Jurkat, Clone E6-1 (cell line): ENCODE measurements at regions not wholly inside any gene's neighbourhood (a gene's known extent, or its start where the extent isn't known, plus 50 kb on each side); places are given as distances from the start of the nearest gene placed in this dataset.
"Not testable (repeated sequence)": the region's sequence is repeated elsewhere in the genome, so short reads cannot be mapped to it uniquely, and the experiment has no call there.

Experiments
- DNase-seq: peaks from one replicate; pipeline ENCODE4 v3.0.0-alpha.2; 2011; ENCODE audit warnings: low read depth, low spot score
- H3K4me3 ChIP-seq: 2 replicates; pipeline ENCODE4 v1.5.1; 2011; ENCODE audit warnings: mild to moderate bottlenecking, low read length, control low read depth, moderate library complexity

DNA sequence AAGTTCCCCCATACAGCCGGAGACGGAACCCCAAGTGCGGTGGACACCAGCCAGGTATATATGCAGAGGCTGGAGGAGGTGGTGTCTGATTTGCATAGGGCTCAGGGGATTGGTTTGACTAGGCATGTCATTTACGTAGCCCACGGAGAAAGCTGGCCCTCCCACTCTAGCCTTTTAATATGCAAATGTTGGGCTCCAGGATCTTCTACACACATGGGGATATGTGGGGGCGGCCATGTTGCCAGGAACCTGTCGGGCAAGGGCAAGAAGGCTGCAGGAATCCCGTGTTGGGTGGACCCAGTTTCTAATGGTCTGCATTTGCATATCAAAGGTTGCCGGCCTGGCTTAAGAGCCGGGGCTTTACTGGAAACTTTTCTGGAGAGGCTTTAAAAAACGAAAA, 57.4 kb downstream of the FTHL17 start:
- not testable (repeated sequence) for DNase-seq

DNA sequence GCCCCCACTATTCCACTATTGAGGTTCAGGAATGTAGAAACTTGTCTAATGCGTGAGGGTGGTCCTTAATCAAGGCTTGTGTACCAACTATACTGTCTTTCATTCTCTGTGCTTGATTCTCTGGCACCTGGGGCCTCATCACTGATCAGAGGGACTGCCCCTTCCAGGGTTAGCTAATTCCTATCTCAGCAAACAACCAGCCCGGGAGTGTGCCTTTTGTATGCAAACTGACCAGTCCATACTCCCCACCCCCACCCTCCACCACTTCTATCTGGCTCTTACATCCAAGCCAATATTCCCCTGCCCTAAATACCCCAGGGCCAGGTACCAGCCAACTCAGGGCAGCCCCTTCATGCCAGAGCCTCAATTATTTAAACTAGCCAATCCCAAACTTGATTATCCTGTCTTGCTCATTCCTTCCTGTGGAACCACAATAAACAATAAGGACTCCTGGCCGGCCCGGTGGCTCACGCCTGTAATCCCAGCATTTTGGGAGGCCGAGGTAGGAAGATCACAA, 59.3 kb downstream of the FTHL17 start:
- DNase-seq, result no peak
- H3K4me3 ChIP-seq, result no peak overlapping the region

More for the DNA sequence above, 57.4 kb downstream of the FTHL17 start:
- H3K4me3 ChIP-seq, result not testable (repeated sequence)

DNA sequence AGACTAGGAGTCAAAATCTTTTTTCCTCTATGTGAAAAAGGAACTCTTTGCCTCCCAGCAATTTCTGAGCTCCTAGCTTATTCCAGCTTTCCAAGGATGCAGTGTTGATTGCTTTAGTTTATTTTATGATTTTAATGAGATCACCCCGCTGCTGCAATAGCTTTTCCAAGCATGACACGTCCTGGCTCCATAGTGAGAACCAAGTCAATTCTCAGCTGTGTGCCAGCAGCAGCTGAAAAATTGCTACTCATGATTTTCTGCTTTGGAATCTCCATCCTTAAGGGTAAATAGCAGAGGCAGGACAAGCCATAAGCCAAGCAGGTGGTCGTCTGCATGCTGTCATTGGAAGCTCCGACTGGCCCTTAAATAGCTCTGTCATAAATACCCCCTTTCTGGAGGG, 64.5 kb downstream of the FTHL17 start:
- H3K4me3 ChIP-seq, result no peak overlapping the region
- DNase-seq, result no peak

DNA sequence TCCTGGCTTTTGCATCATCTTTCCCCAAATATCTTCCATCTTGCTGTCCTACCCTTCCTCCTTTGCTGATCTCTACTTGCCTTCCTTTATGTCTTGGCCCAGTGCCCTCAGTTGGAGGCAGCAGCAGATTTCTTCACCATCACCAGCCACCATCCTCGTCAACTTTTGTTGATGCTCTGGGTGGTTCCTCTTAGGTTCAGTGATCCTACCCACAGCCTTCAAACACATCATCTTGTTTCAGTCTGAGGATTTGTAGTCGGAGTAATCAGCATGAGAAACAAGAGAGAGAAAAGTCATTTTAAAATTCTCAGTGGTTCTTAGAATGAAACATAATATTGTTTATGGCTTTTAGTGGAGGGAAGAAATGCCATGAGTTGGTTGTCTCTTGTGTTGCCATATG, 65.8 kb downstream of the FTHL17 start:
- DNase-seq, result no peak
- H3K4me3 ChIP-seq, result no peak overlapping the region

DNA sequence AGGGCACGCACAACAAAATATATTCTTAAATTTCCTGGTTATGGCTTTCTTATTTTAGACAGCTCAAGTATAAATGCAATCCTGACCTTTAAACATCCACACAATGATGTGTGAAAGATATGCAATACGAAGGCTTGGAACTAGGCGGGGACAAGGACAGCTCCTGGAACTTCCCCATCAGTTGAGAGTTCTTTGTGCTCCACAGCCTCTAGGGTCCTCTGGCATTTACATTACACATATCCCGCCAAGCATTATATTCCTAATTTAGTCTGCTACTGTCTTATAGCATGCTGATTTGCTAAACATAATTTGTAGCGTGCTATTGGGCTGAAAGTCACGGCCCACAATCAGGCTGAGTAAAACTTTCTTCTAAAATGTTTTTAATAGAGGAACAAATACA, 74.4 kb downstream of the FTHL17 start:
- H3K4me3 ChIP-seq, result no peak overlapping the region
- no peak for DNase-seq

DNA sequence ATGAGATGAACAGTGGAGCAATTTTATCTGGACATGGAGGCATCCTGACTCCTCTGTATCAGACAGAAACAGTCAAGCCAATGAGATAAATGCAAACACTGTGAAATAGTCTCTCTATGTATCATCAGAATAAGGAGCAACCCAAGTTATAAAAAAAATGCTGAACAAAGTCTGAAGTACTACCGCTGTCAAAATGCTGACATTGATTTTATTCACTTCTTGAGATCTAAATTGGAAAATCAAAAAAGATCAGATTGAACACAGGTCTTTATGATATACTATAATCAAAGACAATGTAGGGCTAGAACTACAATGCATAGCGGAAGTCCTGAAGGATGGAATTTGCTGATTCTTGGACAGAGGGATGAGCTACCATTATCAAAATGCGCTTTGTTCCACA, 76.1 kb downstream of the FTHL17 start:
- DNase-seq, result no peak
- no peak overlapping the region for H3K4me3 ChIP-seq

DNA sequence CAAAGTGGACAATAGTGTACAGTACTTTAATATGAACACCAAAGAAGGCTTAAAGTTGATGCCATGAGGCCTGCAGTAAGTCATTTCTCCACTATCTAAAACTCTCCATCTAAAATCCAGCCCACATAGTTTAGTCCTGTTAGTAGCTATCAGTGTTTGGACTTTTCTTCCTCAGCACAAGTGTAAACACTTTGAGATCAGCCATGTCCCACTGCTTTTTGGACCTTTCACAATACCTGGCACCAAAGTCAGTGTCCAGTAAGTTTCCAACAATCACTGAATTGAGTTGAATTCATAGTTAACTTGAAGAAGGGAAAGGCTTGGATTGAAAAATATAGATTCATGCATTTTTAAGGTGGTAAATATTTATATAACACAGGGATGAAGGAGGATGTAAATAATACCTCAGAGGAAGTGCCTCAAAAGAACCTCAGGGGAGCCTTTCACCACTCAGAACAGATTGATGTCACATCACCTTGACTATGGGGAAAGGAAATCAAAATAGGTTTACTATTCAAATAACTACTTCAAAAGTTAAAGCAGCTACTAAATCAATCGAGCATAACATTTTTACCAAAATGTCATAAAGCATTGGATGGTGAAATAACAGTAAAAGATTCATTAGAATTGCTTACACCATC, 76.7 kb downstream of the FTHL17 start:
- H3K4me3 ChIP-seq, result no peak overlapping the region
- no peak for DNase-seq

DNA sequence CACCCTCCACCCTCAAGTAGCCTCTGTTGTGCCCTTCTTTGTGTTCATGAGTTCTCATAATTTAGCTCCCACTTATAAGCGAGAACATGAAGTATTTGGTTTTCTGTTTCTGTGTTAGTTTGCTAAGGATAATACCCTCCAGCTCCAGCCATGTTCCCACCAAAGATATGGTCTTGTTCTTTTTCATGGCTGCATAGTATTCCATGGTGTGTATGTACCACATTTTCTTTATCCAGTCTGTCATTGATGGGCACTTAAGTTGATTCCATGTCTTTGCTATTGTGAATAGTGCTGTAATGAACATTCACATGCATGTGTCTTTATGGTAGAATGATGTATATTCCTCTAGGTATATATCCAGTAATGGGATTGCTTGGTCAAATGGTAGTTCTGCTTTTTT, 77.8 kb downstream of the FTHL17 start:
- not testable (repeated sequence) for DNase-seq, H3K4me3 ChIP-seq

DNA sequence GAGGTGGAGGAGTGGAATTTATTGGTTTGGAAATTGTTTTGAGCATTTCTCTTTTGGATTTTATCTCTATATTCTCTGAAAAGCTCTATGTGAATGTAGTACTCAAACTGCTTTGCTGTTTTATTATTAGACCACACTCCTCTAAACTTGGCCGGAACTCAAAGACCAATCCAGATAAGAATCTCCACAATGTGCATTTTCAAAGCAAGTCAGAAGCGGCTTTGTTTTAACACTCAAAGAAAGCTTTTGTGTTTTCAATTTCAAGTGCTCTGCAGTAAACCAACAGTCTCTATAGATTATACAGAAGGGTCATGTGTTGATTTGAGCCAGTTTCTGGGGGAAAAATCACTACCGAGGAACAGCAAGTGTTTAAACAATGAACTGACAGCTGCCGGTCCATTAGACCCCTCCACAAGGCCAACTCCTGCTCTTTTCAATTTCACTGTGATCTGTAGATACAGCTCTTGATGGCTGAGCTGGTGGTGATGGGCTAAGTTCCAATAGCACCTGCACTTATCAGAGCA, 79.4 kb downstream of the FTHL17 start:
- DNase-seq, result no peak
- no peak overlapping the region for H3K4me3 ChIP-seq

DNA sequence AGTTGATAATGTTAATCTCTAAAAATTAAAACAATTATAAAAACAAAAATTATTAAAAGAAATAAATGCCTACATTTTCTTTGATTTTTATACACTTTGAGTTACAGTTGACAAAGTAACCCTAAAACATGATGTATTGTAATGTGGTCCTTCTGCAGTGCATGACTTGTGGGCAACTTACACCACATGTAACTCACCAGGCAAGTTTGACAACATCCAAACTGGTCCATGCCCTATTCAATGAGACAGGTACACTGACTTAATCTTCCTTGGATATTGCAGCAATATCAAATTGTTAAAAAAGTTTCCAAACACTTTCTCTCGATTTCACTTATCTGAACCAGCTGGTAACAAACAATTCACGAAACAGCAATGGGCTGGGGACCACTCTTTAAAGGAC, 81.5 kb downstream of the FTHL17 start:
- no peak for DNase-seq

DNA sequence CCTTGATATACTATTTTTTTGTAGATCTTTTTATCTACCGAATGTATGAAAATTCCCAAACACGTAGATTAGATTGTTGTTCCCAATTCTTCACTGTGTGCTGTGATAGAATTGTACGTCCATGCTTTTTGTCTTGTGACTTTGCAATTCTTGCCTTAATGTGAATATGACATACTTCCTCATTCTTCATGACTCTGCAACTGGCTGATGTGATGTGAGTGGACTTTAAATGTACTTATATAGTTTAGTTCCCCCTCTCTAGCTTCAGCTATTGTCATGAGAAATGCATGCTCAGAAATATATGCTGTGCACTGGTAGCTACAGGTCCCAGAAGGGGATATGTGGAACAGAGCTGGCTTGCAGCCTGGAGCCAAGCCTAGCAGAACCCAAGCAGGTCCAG, 89.4 kb downstream of the FTHL17 start:
- H3K4me3 ChIP-seq, result no peak overlapping the region
- DNase-seq, result no peak

More for the DNA sequence above, 81.5 kb downstream of the FTHL17 start:
- H3K4me3 ChIP-seq, result no peak overlapping the region

DNA sequence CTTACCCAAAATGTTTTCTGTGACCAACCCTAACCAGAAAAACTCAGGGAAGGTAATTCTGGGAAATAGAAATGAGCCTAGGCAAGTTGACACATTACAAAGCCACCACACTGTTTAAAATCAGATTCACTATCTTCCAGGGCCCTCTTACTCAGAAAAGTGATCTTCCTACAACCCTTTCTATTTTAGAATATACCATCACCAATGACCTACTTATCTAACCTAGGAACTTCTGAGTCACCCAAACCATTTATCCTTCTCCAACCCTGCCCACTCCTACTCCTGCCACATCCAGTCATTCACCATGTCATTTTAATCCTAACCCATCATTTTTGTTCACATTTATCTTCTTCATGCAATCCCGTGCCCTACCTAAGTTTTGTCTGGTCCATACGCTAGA, 89.9 kb downstream of the FTHL17 start:
- H3K4me3 ChIP-seq, result no peak overlapping the region
- no peak for DNase-seq

DNA sequence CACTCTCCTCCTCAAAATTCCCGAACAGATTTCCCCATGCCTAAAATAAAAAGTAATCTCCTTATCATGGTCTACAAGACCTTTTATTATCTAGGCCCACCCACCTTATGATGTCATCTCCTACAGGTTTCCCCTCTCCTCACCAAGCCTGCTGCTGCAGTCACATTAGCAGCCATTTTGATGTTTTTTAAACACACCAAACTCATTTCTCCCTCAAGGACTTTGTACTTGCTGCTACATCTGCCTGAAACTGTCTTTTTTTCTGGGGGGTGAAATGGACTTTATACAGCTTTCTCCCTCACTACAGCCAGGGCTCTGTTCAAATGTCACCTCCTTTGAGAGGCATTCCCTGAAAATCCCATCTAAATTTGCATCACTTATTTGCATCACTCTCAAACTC, 90.2 kb upstream of the TAB3 start:
- DNase-seq, result no peak
- no peak overlapping the region for H3K4me3 ChIP-seq

DNA sequence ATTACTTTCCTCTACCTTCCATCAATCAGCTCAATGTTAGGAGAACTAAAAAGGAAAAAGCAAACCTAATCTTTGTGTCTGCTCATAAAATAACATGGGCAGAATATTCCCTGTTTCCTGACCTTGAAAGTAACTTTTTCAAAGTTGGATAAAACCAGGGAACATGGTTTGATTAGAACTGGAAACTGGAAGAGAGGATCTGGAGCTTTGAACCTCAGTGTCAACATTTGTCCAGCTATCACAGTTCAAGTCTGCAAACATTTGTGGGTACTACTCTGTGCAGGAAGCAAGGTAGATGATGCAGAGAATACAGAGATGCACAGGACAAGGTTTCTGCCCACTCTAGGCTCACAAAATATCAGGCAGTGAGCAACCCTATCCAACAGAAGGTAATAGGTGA, 86.4 kb upstream of the TAB3 start:
- DNase-seq, result no peak
- no peak overlapping the region for H3K4me3 ChIP-seq

DNA sequence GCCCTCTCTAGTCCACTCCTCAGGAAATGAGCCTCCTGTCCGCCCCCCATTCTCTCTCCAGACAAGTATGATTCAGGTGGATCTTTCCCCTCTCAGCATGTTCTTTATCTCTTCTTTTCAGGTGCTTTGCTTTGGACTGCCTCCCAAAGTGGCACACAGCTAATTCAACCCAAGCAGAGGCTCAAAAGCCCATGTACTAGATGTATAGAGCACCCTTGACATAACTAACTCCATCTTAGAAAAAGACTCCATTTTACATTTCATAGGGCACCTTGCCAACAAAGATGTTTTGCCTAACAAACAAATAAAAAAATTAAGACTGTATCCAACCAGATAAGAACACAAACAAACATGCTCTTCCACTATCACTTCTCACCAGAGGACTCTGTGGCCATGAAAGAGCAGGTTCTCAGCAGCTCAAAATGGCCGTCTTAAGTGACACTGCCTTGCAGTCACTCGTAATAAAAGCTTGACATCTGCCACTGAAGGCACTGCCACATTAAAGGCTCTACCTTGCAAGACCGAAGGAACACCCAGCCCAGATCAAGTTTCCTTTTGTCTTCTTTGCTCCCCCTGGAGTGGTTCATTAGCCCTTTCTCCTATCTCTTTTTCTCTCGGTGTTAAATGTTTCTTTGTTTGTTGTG, 84.9 kb upstream of the TAB3 start:
- no peak overlapping the region for H3K4me3 ChIP-seq
- DNase-seq, result peak; percentile 55

DNA sequence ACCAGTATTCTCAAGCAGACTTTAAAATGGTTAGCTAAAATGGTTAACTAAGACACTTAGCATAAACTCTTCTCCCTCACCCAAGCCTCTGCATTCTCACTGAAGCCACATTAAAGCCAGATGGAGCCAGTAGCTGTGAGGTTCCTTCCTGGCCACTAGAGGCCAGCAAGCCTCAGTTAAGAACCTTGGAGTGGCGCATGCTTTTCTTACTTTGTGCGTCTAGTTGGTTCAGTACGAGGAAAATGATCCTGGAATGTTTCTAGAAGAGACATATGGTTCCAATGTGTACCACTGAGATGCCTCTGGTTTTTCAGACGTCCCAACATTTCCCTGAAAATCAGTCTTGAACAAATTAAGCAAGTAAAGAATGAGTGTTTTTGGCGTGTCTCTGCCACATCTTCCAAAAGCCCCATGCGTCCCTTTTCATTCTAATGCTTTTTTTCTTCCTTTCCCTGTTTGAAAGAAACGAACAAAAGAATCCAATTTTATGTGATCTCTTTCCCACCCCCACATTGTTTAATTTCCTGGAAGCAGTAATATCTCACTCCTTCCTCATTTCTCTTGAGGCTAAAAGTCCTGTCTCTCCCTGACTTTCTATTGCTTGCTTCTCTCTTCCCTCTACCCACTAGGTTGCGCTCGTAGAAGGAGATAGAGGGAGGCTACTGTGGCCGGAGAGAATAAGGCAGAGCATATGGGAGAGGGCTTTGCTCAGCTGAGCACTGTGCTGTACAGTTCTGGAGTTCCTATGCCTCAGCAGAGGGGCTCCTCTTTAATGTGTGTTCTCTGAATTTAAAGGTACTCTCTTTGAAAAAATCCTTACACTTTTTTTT, 82.9 kb upstream of the TAB3 start:
- no peak overlapping the region for H3K4me3 ChIP-seq
- DNase-seq, result no peak

DNA sequence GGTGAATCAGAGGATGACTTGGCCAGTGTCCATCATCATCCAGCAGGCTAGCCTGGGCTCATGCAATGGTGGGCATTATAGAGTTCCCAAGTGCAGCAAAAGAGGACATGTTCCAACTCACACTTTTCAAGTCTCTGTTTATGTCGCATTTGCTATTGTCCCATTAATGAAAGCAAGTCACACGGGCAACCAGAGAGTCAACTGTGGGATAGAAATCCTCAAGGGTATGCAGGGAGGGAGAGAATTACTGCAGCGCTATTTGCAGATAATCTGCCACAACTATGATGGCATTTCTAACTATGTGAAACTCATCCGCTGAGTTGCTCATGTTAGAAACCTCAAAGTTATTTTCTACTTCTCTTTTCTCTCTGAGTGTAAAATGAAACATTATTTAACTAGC, 78.5 kb upstream of the TAB3 start:
- H3K4me3 ChIP-seq, result no peak overlapping the region
- DNase-seq, result no peak

DNA sequence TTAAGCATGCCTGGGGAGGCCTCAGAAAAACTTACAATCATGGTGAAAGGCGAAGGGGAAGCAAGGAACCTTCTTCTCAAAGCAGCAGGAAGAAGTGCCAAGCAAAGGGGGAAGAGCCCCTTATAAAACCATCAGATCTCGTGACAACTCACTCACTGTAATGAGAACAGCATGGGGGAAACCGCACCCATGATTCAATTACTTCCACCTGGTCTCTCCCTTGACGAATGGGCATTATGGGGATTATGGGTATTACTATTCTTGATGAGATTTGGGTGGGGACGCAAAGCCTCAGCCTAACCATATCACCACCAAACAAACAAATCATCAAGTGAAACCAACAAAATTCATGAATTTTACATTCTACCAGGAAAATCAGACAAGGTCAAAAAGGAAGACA, 76.7 kb upstream of the TAB3 start:
- H3K4me3 ChIP-seq, result no peak overlapping the region
- DNase-seq, result no peak

DNA sequence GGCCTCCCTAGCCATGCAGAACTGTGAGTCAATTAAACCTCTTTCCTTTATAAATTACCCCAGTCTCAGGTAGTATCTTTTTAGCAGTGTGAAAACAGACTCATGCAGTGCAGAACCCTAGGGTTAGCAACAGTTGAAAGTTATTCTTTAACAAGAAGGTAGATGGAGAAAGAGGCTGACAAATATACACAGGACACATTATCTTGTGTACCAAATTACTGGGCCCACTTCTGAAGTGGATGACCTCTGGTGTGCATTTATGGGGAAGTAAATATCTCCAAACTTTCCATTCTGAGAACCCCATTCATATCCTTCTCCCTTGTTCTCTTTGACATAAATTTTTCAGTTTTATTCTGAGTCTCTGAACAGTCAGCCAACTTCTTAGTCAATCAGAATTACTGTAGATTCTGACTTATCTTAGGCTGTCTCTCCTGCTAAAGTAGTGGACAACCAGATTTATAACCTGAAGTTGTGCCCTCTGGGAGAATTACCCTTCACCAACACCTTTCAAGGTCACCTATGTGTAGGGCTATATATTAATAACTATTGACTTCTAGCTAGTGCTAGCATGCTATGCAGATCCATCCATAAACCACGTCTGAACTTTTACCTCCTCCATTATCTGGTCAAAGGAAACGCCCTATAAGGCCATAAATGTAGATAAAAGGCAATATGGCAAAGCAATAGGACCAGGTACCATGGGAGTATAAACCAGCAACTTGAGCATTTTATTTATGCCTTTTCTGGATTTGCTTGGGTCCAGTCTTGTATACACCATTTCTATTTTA, 72.5 kb upstream of the TAB3 start:
- no peak overlapping the region for H3K4me3 ChIP-seq
- DNase-seq, result no peak
